ENCODE measurements at regions not wholly inside any gene's neighbourhood (a gene's known extent, or its start where the extent isn't known, plus 50 kb on each side); places are given as distances from the start of the nearest gene placed in this dataset.

- no peak for DNase-seq
- no peak overlapping the region for H3K4me3 ChIP-seq
- no peak for TF ChIP-seq CTCF (IDR thresholded peaks at IDR 0.05)
- peaks cover 0 to 4% (median 0%) of the 10 kb centered on the region in 11 donors for H3K9me3 ChIP-seq
- peaks cover 0 to 7% (median 0%) of the 10 kb centered on the region in 9 donors for H3K4me1 ChIP-seq
- no peaks in the 10 kb centered on the region for H3K36me3 ChIP-seq
- ATAC-seq = no peak
- intact Hi-C loops (cut with DNase I) = no loop called here
- WGBS, 2 donors = 89 to 96% methylated on average over 17 of the region's 17 CpGs
- H3K27me3 ChIP-seq = no peaks in the 10 kb centered on the region
- no peak overlapping the region for H3K27ac ChIP-seq
Observed at GRCh38 chr12:19689226-19689625, 249.9 kb downstream of the AEBP2 start.

GRCh38 chr12:19689801-19690472 is 250.6 kb downstream of the AEBP2 start:
- ATAC-seq = peak in 1 of 8 donors; percentile 41

GRCh38 chr12:19692091-19692490 is 252.8 kb downstream of the AEBP2 start:
- Histone ChIP-seq H3K4me1 (peaks cover 0 to 7% (median 0%) of the 10 kb centered on the region in 9 donors), H3K9me3 (peaks cover 0 to 4% (median 0%) of the 10 kb centered on the region in 11 donors), H3K27ac (peak overlapping the region in 1 of 10 donors; percentile 23), H3K27me3 (no peaks in the 10 kb centered on the region), H3K36me3 (no peaks in the 10 kb centered on the region), H3K4me3 (no peak overlapping the region)
- ATAC-seq = peak in 3 of 8 donors; percentile 65 to 90 (median 76)
- no peak for DNase-seq
- intact Hi-C loops (cut with DNase I) = no loop called here
- TF ChIP-seq CTCF (IDR thresholded peaks at IDR 0.05) = no peak
- whole genome bisulfite sequencing, 2 donors = 43 to 58% methylated on average over 4 of the region's 4 CpGs

More at GRCh38 chr12:19689801-19690472, 250.6 kb downstream of the AEBP2 start:
- Histone ChIP-seq H3K4me3 (no peak overlapping the region), H3K36me3 (no peaks in the 10 kb centered on the region), H3K27me3 (no peaks in the 10 kb centered on the region), H3K27ac (no peak overlapping the region), H3K9me3 (peaks cover 0 to 4% (median 0%) of the 10 kb centered on the region in 11 donors), H3K4me1 (peaks cover 0 to 7% (median 0%) of the 10 kb centered on the region in 9 donors)
- intact Hi-C loops (cut with DNase I) = no loop called here
- WGBS, 2 donors = 88 to 90% methylated on average over 9 of the region's 9 CpGs
- no peak for TF ChIP-seq CTCF (IDR thresholded peaks at IDR 0.05)
- DNase-seq = no peak

- 88 to 100% methylated on average over 1 of the region's 1 CpG for WGBS, 2 donors
- Histone ChIP-seq H3K4me3 (no peak overlapping the region), H3K9me3 (peaks cover 0 to 4% (median 0%) of the 10 kb centered on the region in 11 donors), H3K27me3 (no peaks in the 10 kb centered on the region), H3K36me3 (no peaks in the 10 kb centered on the region), H3K4me1 (peaks cover 0 to 7% (median 0%) of the 10 kb centered on the region in 9 donors), H3K27ac (peak overlapping the region in 1 of 10 donors; percentile 23)
- no peak for TF ChIP-seq CTCF (IDR thresholded peaks at IDR 0.05)
- DNase-seq (no peak), ATAC-seq (no peak)
- intact Hi-C loops (cut with DNase I) = no loop called here
Observed at GRCh38 chr12:19692566-19692965, 253.3 kb downstream of the AEBP2 start.

All from heart right ventricle (tissue), 16 donors.